Type B pancreatic cell (in vitro differentiated cells): ENCODE measurements at regions not wholly inside any gene's neighbourhood (a gene's known extent, or its start where the extent isn't known, plus 50 kb on each side); places are given as distances from the start of the nearest gene placed in this dataset.
"Not testable (repeated sequence)": the region's sequence is repeated elsewhere in the genome, so short reads cannot be mapped to it uniquely, and the experiment has no call there.

ENCODE experiments used
- DNase-seq: peaks from one replicate; pipeline ENCODE4 v3.0.0; 2021; ENCODE audit warnings: mixed read lengths; ENCODE audit not compliant: unreplicated experiment; ENCODE audit errors: extremely low spot score
- H3K27ac Mint-ChIP-seq: 2 replicates; pipeline ENCODE4 v1.8.0; 2021; ENCODE audit warnings: mild to moderate bottlenecking, mixed read lengths
- H3K27me3 Mint-ChIP-seq: 2 replicates; pipeline ENCODE4 v1.8.0; 2021; ENCODE audit warnings: mixed read lengths
- H3K36me3 Mint-ChIP-seq: 2 replicates; pipeline ENCODE4 v1.8.0; 2021; ENCODE audit warnings: mixed read lengths
- H3K4me1 Mint-ChIP-seq: one replicate; pipeline ENCODE4 v1.8.0; 2021; ENCODE audit warnings: mixed read lengths; ENCODE audit not compliant: unreplicated experiment
- H3K4me3 Mint-ChIP-seq: 2 replicates; pipeline ENCODE4 v1.8.0; 2021; ENCODE audit warnings: mild to moderate bottlenecking, mixed read lengths
- H3K9me3 Mint-ChIP-seq: 2 replicates; pipeline ENCODE4 v1.8.0; 2021; ENCODE audit warnings: mixed read lengths
- CTCF ChIP-seq: fragments of 200-600 bp; sonication (generic); conservative IDR thresholded peaks from 2 replicates; pipeline ENCODE4 v1.5.0; 2021; ENCODE audit warnings: antibody characterized with exemption, mild to moderate bottlenecking

DNA sequence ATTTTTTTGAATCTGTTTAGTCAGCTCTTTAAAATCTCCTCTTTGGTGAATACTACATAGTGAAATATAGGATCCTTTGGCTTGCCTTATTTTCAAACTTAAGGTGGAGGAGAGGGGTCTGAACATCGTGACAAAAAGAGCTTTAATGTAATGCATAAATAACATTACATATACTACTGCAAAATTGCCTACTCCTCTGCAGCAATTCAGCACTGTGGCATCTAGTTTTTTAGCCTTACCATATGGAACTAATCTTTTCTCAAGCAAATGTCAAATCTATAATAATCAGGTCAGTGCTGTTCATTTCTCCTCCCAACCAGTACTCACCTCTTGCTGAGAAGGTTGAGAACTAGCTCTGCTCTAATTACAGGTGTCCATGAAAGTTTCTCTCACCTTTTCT is 394.0 kb upstream of the CDIN1 start:
- H3K36me3 Mint-ChIP-seq = no peaks in the 10 kb centered on the region
- TF ChIP-seq CTCF = no peak
- H3K4me1 Mint-ChIP-seq = peaks cover 10% of the 10 kb centered on the region
- no peaks in the 10 kb centered on the region for H3K27me3 Mint-ChIP-seq
- no peak for DNase-seq
- H3K27ac Mint-ChIP-seq = no peak overlapping the region
- no peak overlapping the region for H3K4me3 Mint-ChIP-seq
- peaks cover 5% of the 10 kb centered on the region for H3K9me3 Mint-ChIP-seq

DNA sequence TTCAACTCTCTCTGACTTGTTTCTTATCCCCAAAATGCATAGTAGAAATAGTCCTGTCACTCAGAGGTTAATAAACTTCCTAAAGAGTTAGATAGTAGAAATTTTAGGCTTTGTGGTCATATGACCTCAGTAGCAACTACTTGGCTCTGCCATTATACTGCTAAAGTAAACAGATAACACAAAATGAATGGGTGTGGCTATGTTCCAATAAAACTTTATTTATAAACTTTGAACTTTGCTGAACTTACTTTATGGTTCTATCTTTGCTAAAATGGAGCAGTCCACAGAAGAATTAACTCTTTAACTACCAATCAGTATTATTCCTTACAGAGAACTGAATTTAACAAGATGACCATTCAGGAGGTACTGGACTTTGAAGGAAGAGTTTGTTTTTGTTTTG is 393.6 kb upstream of the CDIN1 start:
- no peak for DNase-seq
- no peak for TF ChIP-seq CTCF
- H3K4me1 Mint-ChIP-seq = peaks cover 10% of the 10 kb centered on the region
- no peaks in the 10 kb centered on the region for H3K27me3 Mint-ChIP-seq
- H3K36me3 Mint-ChIP-seq = no peaks in the 10 kb centered on the region
- peaks cover 5% of the 10 kb centered on the region for H3K9me3 Mint-ChIP-seq
- no peak overlapping the region for H3K27ac Mint-ChIP-seq
- H3K4me3 Mint-ChIP-seq = no peak overlapping the region

DNA sequence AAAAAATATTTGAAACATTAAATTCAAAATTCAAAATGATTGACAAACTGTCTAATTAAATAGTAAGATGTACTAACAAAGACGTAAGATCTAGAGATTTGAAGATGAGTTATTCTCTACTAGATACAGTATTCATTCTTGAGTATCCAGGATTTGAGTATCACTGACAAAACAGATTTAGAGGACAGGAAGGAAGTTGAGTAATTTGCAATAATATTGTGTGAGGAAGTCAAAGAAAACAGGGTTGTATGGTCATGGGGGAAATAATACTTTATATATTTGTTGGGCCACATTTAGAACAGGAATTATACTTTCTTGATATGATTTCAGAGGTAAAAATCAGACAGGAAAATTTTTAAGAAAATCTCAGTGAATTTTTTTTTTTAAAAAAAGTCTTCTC is 393.1 kb upstream of the CDIN1 start:
- TF ChIP-seq CTCF = no peak
- no peaks in the 10 kb centered on the region for H3K27me3 Mint-ChIP-seq
- no peak overlapping the region for H3K4me3 Mint-ChIP-seq
- no peak for DNase-seq
- peaks cover 5% of the 10 kb centered on the region for H3K9me3 Mint-ChIP-seq
- no peak overlapping the region for H3K27ac Mint-ChIP-seq
- H3K4me1 Mint-ChIP-seq = peaks cover 10% of the 10 kb centered on the region
- no peaks in the 10 kb centered on the region for H3K36me3 Mint-ChIP-seq

- H3K9me3 Mint-ChIP-seq = peaks cover 4% of the 10 kb centered on the region
- no peak overlapping the region for H3K27ac Mint-ChIP-seq
- no peak overlapping the region for H3K4me3 Mint-ChIP-seq
- no peaks in the 10 kb centered on the region for H3K36me3 Mint-ChIP-seq
- no peaks in the 10 kb centered on the region for H3K27me3 Mint-ChIP-seq
- TF ChIP-seq CTCF = no peak
- no peak for DNase-seq
- H3K4me1 Mint-ChIP-seq = no peaks in the 10 kb centered on the region
Observed at GRCh38 chr15:36191459-36191858, 388.0 kb upstream of the CDIN1 start.

- H3K4me3 Mint-ChIP-seq, H3K27ac Mint-ChIP-seq, H3K36me3 Mint-ChIP-seq, DNase-seq, H3K27me3 Mint-ChIP-seq, H3K9me3 Mint-ChIP-seq, H3K4me1 Mint-ChIP-seq: not testable (repeated sequence)
Observed at GRCh38 chr15:36195361-36196007, 383.9 kb upstream of the CDIN1 start.

DNA sequence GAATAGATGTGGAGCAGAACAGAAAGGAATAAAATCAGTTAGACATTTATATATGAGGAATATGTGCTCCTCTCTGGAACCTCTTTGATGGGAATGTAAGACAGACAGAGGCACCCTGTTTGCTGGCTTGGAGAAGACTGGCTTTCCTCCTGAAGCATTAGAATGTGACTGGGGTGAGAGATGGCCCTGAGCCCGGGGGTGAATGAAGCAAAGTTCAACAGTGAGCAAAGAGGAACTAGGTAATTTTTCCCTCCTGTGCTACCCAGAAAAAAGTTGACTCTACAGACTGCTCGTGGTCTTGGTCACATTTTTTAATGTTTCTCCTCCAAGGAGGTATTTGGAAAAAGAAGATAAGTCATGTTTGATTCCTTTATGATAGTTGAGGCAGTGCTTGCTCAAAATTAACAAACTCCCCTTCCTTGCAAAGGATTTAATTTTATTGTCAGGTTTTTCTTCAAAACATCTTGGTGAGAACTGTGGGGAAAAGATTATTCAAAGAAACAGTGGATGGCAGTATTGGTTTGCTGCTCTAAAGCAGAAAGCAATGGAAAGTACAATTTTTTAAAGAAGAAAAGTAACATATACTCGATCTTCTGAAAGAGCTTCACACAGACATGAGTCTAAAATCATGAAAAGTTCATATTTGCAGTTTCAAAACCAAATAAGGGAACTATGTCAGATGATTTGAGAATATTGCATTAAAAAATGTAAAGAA is 370.4 kb upstream of the CDIN1 start:
- Mint-ChIP-seq H3K4me3 (no peak overlapping the region), H3K27ac (no peak overlapping the region), H3K36me3 (no peaks in the 10 kb centered on the region), H3K4me1 (peaks cover 5% of the 10 kb centered on the region), H3K27me3 (peaks cover 9% of the 10 kb centered on the region), H3K9me3 (peaks cover 5% of the 10 kb centered on the region)
- no peak for DNase-seq
- no peak for TF ChIP-seq CTCF
